Uterus (tissue), 2 donors: ENCODE measurements at regions not wholly inside any gene's neighbourhood (a gene's known extent, or its start where the extent isn't known, plus 50 kb on each side); places are given as distances from the start of the nearest gene placed in this dataset.

Source experiments
- POLR2A ChIP-seq, 2 donors: fragments of 450-650 bp; IDR thresholded peaks; one replicate each; pipeline ENCODE4 v1.6.1; 2016; ENCODE audit warnings: antibody characterized with exemption in 2 of 2, mild to moderate bottlenecking in 1 of 2, moderate library complexity in 1 of 2
- TF ChIP-seq, protein P1 (sequence below), 4 experiments: fragments of 200-600 bp in 2 of 4; fragments of 450-650 bp in 2 of 4; sonication (generic) in 2 of 4; IDR thresholded peaks; one replicate each; pipeline ENCODE4 v1.5.1; 2016 to 2019; ENCODE audit warnings: antibody characterized with exemption in 4 of 4, mild to moderate bottlenecking in 2 of 4, moderate library complexity in 1 of 4

DNA sequence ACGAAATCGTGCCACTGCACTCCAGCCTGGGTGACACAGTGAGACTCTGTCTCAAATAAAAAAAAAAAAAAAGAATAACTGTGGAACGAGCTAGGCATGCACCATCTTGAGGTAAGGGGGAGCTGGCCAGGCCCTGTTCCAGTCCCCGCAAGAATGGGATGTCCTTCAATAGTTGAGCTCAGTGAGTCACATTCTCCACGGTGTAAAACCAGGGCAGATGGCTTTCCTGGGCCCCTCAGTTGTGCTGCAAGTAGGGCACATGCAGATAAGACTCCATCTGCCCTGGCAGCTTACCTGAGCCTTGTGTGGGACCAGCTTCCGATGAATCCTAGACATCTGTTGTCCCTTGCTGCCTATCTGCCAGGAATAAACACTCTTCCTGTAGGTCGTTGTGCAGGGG, 312.1 kb downstream of the VRK1 start:
- TF ChIP-seq, protein P1, sequence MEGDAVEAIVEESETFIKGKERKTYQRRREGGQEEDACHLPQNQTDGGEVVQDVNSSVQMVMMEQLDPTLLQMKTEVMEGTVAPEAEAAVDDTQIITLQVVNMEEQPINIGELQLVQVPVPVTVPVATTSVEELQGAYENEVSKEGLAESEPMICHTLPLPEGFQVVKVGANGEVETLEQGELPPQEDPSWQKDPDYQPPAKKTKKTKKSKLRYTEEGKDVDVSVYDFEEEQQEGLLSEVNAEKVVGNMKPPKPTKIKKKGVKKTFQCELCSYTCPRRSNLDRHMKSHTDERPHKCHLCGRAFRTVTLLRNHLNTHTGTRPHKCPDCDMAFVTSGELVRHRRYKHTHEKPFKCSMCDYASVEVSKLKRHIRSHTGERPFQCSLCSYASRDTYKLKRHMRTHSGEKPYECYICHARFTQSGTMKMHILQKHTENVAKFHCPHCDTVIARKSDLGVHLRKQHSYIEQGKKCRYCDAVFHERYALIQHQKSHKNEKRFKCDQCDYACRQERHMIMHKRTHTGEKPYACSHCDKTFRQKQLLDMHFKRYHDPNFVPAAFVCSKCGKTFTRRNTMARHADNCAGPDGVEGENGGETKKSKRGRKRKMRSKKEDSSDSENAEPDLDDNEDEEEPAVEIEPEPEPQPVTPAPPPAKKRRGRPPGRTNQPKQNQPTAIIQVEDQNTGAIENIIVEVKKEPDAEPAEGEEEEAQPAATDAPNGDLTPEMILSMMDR (IDR thresholded peaks at IDR 0.05) = no peak
- no peak for TF ChIP-seq POLR2A (IDR thresholded peaks at IDR 0.05)
